Breast epithelium (tissue), 4 donors: ENCODE measurements at regions not wholly inside any gene's neighbourhood (a gene's known extent, or its start where the extent isn't known, plus 50 kb on each side); places are given as distances from the start of the nearest gene placed in this dataset.
"Not testable (repeated sequence)": the region's sequence is repeated elsewhere in the genome, so short reads cannot be mapped to it uniquely, and the experiment has no call there.

ENCODE experiments used
- DNase-seq, 2 donors: peaks; one replicate each; pipeline ENCODE4 v3.0.0-alpha.2; 2019; ENCODE audit warnings: low spot score in 2 of 2
- H3K27ac ChIP-seq, 2 donors: fragments of 200-600 bp; sonication (generic) in 1 of 2; one replicate each; pipeline ENCODE4 v1.5.1; 2016 to 2019; ENCODE audit warnings: mild to moderate bottlenecking in 1 of 2
- H3K27me3 ChIP-seq, 2 donors: fragments of 200-600 bp; sonication (generic) in 1 of 2; one replicate each; pipeline versions ENCODE4 v1.5.1 to v1.6.0; 2017 to 2019; ENCODE audit warnings: control low read depth in 1 of 2, mild to moderate bottlenecking in 1 of 2
- H3K36me3 ChIP-seq: fragments of 200-600 bp; one replicate; pipeline ENCODE4 v1.5.1; 2019
- H3K4me1 ChIP-seq, 2 donors: fragments of 200-600 bp; sonication (generic); one replicate each; pipeline ENCODE4 v1.5.1; 2016 to 2019; ENCODE audit warnings: control low read depth in 1 of 2
- H3K4me3 ChIP-seq, 3 donors: fragments of 200-600 bp; sonication (generic); 1 replicate in 2 of 3; 2 replicates in 1 of 3; pipeline ENCODE4 v1.5.1; 2016 to 2019; ENCODE audit warnings: mild to moderate bottlenecking in 3 of 3, moderate library complexity in 2 of 3
- H3K9me3 ChIP-seq, 2 donors: fragments of 200-600 bp; sonication (generic) in 1 of 2; one replicate each; pipeline ENCODE4 v1.5.1; 2016 to 2019; ENCODE audit warnings: control low read depth in 1 of 2
- POLR2A ChIP-seq: fragments of 450-650 bp; IDR thresholded peaks from one replicate; pipeline ENCODE4 v1.6.1; 2016; ENCODE audit warnings: antibody characterized with exemption, mild to moderate bottlenecking, moderate library complexity
- POLR2AphosphoS5 ChIP-seq, 3 donors: sonication (generic); formaldehyde crosslinking; IDR thresholded peaks; one replicate each; pipeline ENCODE4 v1.6.1; 2017; ENCODE audit warnings: antibody characterized with exemption in 3 of 3
- intact Hi-C: fragments of 100-400 bp; cut with DNase I; formaldehyde crosslinking; loops from one replicate; pipeline ENCODE4 v1.15.1; 2023; ENCODE audit warnings: low total_unique reads
- TF ChIP-seq, protein P1 (sequence below), 3 donors: fragments of 450-650 bp; IDR thresholded peaks; one replicate each; pipeline ENCODE4 v1.5.1; 2016 to 2017; ENCODE audit warnings: antibody characterized with exemption in 3 of 3, mild to moderate bottlenecking in 3 of 3, moderate library complexity in 3 of 3

DNA sequence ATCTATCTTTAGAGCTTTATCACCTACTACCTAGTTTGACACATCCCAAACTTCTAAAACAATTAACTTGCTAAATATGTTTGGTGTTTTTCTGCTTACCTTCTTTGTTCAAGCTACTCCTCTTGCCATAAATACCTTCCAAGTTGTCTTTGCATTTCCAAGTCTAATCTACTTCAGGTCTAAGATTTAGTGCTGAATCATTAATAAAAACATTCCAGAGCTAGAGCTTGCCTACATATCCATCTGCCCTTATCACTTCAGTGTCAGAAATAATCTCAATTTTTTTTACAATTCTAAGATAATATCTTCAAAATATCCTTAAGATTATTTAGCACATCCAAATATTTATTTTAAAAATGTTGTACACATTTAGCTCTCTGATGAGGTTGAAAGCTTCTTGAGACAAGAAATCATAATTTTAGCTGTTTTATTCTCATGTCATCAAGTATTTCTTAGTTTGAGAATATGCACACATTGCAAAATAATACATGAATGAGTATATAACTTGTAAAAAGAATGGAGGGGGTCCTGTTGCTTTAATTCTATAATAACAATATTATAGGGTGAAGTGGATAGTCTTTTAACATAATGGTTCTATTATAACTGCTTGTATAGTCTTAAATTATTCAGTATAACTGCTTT is 466.3 kb downstream of the SEMA3D start:
- no peak overlapping the region for H3K4me3 ChIP-seq
- peaks cover 0 to 6% of the 10 kb centered on the region in 2 donors for H3K9me3 ChIP-seq
- H3K27ac ChIP-seq, result no peak overlapping the region
- no peaks in the 10 kb centered on the region for H3K4me1 ChIP-seq
- no peak for DNase-seq
- no peaks in the 10 kb centered on the region for H3K36me3 ChIP-seq
- intact Hi-C loops, result no loop called here
- no peaks in the 10 kb centered on the region for H3K27me3 ChIP-seq
- TF ChIP-seq POLR2AphosphoS5 (IDR thresholded peaks at IDR 0.05) (no peak), POLR2A (no peak)
- TF ChIP-seq, protein P1, sequence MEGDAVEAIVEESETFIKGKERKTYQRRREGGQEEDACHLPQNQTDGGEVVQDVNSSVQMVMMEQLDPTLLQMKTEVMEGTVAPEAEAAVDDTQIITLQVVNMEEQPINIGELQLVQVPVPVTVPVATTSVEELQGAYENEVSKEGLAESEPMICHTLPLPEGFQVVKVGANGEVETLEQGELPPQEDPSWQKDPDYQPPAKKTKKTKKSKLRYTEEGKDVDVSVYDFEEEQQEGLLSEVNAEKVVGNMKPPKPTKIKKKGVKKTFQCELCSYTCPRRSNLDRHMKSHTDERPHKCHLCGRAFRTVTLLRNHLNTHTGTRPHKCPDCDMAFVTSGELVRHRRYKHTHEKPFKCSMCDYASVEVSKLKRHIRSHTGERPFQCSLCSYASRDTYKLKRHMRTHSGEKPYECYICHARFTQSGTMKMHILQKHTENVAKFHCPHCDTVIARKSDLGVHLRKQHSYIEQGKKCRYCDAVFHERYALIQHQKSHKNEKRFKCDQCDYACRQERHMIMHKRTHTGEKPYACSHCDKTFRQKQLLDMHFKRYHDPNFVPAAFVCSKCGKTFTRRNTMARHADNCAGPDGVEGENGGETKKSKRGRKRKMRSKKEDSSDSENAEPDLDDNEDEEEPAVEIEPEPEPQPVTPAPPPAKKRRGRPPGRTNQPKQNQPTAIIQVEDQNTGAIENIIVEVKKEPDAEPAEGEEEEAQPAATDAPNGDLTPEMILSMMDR (IDR thresholded peaks at IDR 0.05), result no peak

DNA sequence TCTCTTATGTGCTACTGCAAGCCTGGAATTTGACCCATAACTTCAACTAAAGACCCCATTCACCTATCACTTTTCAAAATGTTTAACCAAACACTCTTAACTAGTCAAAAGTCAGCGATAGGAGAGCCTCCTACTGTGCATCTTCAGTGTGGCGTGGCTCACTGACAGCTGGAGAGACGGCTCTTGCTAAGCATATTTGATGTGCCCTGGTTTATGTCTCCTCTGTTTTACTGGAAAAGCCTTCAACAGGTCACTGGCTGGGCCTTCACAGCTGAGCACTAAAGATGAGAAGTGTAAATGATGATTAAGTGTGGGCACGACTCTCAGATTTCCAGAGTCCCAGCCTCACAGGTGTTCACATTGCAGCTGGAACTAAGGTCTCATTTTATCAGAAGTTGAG is 472.1 kb downstream of the SEMA3D start:
- no peak for DNase-seq
- TF ChIP-seq POLR2A (no peak), POLR2AphosphoS5 (IDR thresholded peaks at IDR 0.05) (no peak)
- TF ChIP-seq, protein P1 (IDR thresholded peaks at IDR 0.05), result no peak
- H3K4me3 ChIP-seq, result no peak overlapping the region
- H3K4me1 ChIP-seq, result no peaks in the 10 kb centered on the region
- no peak overlapping the region for H3K27ac ChIP-seq
- H3K36me3 ChIP-seq, result no peaks in the 10 kb centered on the region
- intact Hi-C loops, result no loop called here
- H3K9me3 ChIP-seq, result no peaks in the 10 kb centered on the region
- no peaks in the 10 kb centered on the region for H3K27me3 ChIP-seq

DNA sequence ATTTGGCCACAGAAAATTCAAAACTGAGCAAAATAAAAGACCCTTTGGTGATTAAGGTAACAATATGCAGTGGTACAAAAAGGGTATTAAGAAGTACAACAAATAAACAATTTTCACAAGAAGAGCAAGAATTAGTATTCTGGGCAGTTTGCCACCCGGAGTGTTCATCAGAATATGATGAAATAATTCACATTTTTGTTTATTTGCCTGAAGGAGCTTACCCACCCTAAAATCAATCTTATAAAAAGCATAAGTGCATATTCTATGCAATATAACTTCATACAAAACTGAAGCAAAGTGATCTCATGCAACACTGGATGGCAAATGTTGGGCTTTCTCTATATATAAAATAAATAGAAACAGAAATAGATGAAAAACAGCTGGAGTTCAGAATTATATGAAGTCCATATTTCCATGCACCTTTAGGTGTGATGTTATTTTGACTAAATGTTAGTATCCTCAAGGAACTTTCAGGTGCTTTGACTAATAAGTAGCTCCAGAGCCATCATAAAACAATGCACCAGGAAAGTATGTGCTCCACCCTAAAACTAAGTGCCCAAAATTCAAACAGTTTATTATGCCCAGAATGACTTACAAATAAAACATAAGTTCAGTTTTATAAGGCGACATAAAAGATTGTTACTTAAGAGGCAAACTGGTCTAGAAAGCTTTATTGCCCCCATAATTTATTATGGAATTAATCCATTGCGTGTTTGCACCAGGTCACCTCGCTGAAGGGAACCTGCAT is 474.3 kb downstream of the SEMA3D start:
- H3K4me3 ChIP-seq, result no peak overlapping the region
- H3K9me3 ChIP-seq, result no peaks in the 10 kb centered on the region
- no peaks in the 10 kb centered on the region for H3K27me3 ChIP-seq
- H3K4me1 ChIP-seq, result no peaks in the 10 kb centered on the region
- intact Hi-C loops, result no loop called here
- no peak for DNase-seq
- no peaks in the 10 kb centered on the region for H3K36me3 ChIP-seq
- TF ChIP-seq POLR2AphosphoS5 (IDR thresholded peaks at IDR 0.05), result no peak
- no peak for TF ChIP-seq POLR2A
- TF ChIP-seq, protein P1 (IDR thresholded peaks at IDR 0.05), result no peak
- no peak overlapping the region for H3K27ac ChIP-seq

DNA sequence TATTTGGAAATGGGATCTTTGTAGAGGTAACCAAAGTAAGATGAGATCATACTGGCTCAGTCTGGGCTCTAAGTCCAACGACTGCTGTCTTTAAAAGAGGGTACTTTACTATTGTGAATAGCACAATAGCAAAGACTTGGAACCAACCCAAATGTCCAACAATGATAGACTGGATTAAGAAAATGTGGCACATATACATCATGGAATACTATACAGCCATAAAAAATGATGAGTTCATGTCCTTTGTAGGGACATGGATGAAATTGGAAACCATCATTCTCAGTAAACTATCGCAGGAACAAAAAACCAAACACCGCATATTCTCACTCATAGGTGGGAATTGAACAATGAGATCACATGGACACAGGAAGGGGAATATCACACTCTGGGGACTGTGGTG is 476.3 kb downstream of the SEMA3D start:
- H3K36me3 ChIP-seq, intact Hi-C loops, H3K27ac ChIP-seq, DNase-seq, H3K4me3 ChIP-seq, H3K27me3 ChIP-seq, H3K9me3 ChIP-seq, H3K4me1 ChIP-seq: not testable (repeated sequence)

DNA sequence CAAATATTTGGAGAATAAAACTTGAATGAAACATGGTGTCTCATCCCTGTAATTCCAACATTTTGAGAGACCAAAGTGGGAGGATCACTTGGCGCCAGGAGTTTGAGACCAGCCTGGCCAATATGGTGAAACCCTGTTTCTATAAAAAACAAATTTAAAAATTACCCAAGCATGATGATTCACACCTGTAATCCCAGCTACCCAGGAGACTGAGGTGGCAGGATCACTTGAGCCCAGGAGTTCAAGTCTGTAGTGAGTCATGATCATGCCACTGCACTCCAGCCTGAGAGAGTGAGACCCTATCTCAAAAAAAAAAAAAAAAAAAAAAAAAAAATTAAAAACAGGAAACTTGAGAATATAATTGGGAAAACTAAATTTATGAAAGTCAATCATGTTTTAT is 481.1 kb downstream of the SEMA3D start:
- no peaks in the 10 kb centered on the region for H3K4me1 ChIP-seq
- intact Hi-C loops, result no loop called here
- H3K4me3 ChIP-seq, result no peak overlapping the region

More for the DNA sequence above, 481.1 kb downstream of the SEMA3D start:
- Histone ChIP-seq H3K36me3 (no peaks in the 10 kb centered on the region), H3K9me3 (no peaks in the 10 kb centered on the region), H3K27ac (no peak overlapping the region), H3K27me3 (no peaks in the 10 kb centered on the region)
- DNase-seq, result no peak
- TF ChIP-seq, protein P1 (IDR thresholded peaks at IDR 0.05), result no peak
- TF ChIP-seq POLR2A (no peak), POLR2AphosphoS5 (IDR thresholded peaks at IDR 0.05) (no peak)
